Neural progenitor cell (in vitro differentiated cells): ENCODE measurements at regions not wholly inside any gene's neighbourhood (a gene's known extent, or its start where the extent isn't known, plus 50 kb on each side); places are given as distances from the start of the nearest gene placed in this dataset.
"Not testable (repeated sequence)": the region's sequence is repeated elsewhere in the genome, so short reads cannot be mapped to it uniquely, and the experiment has no call there.

Source experiments
- DNase-seq: peaks from one replicate; pipeline ENCODE4 v3.0.0-alpha.2; 2016; ENCODE audit warnings: low spot score
- H2AFZ ChIP-seq: fragments of 200-600 bp; sonication (generic); replicated peaks from 2 replicates; pipeline ENCODE4 v1.6.1; 2016; ENCODE audit warnings: antibody characterized with exemption
- H3F3A ChIP-seq: fragments of 200-600 bp; sonication (generic); 2 replicates; pipeline ENCODE4 v1.6.1; 2016; ENCODE audit warnings: antibody characterized with exemption, low read depth
- H3K27ac ChIP-seq: fragments of 200-600 bp; sonication (generic); 2 replicates; pipeline ENCODE4 v1.5.1; 2016; ENCODE audit warnings: mild to moderate bottlenecking
- H3K27me3 ChIP-seq: fragments of 200-600 bp; sonication (generic); 2 replicates; pipeline ENCODE4 v1.6.1; 2016; ENCODE audit warnings: mild to moderate bottlenecking, moderate library complexity
- H3K36me3 ChIP-seq: fragments of 200-600 bp; sonication (generic); 2 replicates; pipeline ENCODE4 v1.5.1; 2016
- H3K4me1 ChIP-seq: fragments of 200-600 bp; sonication (generic); 2 replicates; pipeline ENCODE4 v1.6.1; 2016; ENCODE audit warnings: mixed run types
- H3K4me2 ChIP-seq: fragments of 200-600 bp; sonication (generic); 2 replicates; pipeline ENCODE4 v1.6.1; 2016
- H3K4me3 ChIP-seq: fragments of 200-600 bp; sonication (generic); 2 replicates; pipeline ENCODE4 v1.5.1; 2016
- H3K79me2 ChIP-seq: fragments of 200-600 bp; sonication (generic); 2 replicates; pipeline ENCODE4 v1.6.1; 2016; ENCODE audit warnings: low read depth
- H3K9ac ChIP-seq: fragments of 200-600 bp; sonication (generic); 2 replicates; pipeline ENCODE4 v1.6.1; 2016
- H3K9me3 ChIP-seq: fragments of 200-600 bp; sonication (generic); 2 replicates; pipeline ENCODE4 v1.5.1; 2016; ENCODE audit warnings: low read depth
- H4K20me1 ChIP-seq: fragments of 200-600 bp; sonication (generic); 2 replicates; pipeline ENCODE4 v1.6.1; 2016; ENCODE audit warnings: low read depth
- H3K27ac Mint-ChIP-seq: 3 replicates; pipeline ENCODE4 v1.8.0; 2021; ENCODE audit warnings: mixed read lengths
- H3K27me3 Mint-ChIP-seq: 2 replicates; pipeline ENCODE4 v1.8.0; 2022; ENCODE audit warnings: low read depth, mild to moderate bottlenecking, inconsistent platforms, moderate library complexity, mixed read lengths; ENCODE audit not compliant: insufficient read depth
- H3K36me3 Mint-ChIP-seq: 3 replicates; pipeline ENCODE4 v1.8.0; 2021; ENCODE audit warnings: mixed read lengths
- H3K4me1 Mint-ChIP-seq: 3 replicates; pipeline ENCODE4 v1.8.0; 2021; ENCODE audit warnings: mixed read lengths
- H3K4me3 Mint-ChIP-seq: 3 replicates; pipeline ENCODE4 v1.8.0; 2021; ENCODE audit warnings: mild to moderate bottlenecking, moderate library complexity, mixed read lengths
- H3K9me3 Mint-ChIP-seq: 3 replicates; pipeline ENCODE4 v1.8.0; 2020; ENCODE audit warnings: mixed read lengths
- CTCF ChIP-seq: fragments of 200-600 bp; sonication (generic); IDR thresholded peaks from 2 replicates; pipeline ENCODE4 v1.5.1; 2017; ENCODE audit warnings: antibody characterized with exemption, mild to moderate bottlenecking
- EZH2 ChIP-seq: fragments of 200-600 bp; sonication (generic); IDR thresholded peaks from 2 replicates; pipeline ENCODE4 v1.6.1; 2017; ENCODE audit warnings: antibody characterized with exemption, mild to moderate bottlenecking, moderate library complexity
- EZH2phosphoT487 ChIP-seq: fragments of 200-600 bp; sonication (generic); IDR thresholded peaks from 2 replicates; pipeline ENCODE4 v1.6.1; 2017; ENCODE audit warnings: antibody characterized with exemption

- Histone ChIP-seq H3K9me3 (no peaks in the 10 kb centered on the region), H3K4me1 (peaks cover 11% of the 10 kb centered on the region), H3K36me3 (no peaks in the 10 kb centered on the region), H3K27ac (no peak overlapping the region), H3K79me2 (no peaks in the 10 kb centered on the region), H3K27me3 (no peaks in the 10 kb centered on the region), H3F3A (peaks cover 12% of the 10 kb centered on the region), H3K4me3 (no peak overlapping the region), H3K4me2 (no peak overlapping the region), H2AFZ (no peak overlapping the region), H4K20me1 (no peaks in the 10 kb centered on the region), H3K9ac (no peak overlapping the region)
- Mint-ChIP-seq H3K9me3 (peaks cover 4% of the 10 kb centered on the region), H3K27me3 (peaks cover 7% of the 10 kb centered on the region), H3K27ac (no peak overlapping the region), H3K4me3 (no peak overlapping the region), H3K4me1 (peaks cover 22% of the 10 kb centered on the region), H3K36me3 (no peaks in the 10 kb centered on the region)
- no peak for TF ChIP-seq EZH2
- DNase-seq: no peak
Observed at GRCh38 chr12:105470601-105471000, 140.1 kb downstream of the C12orf75 start.

- Histone ChIP-seq H3K4me2 (no peak overlapping the region), H3K4me1 (peaks cover 4% of the 10 kb centered on the region)
- no peak overlapping the region for H3K27ac Mint-ChIP-seq
Observed at GRCh38 chr12:105474672-105475071, 144.2 kb downstream of the C12orf75 start.

GRCh38 chr12:105476616-105477015 lies 146.1 kb downstream of the C12orf75 start:
- Mint-ChIP-seq H3K36me3 (no peaks in the 10 kb centered on the region), H3K4me1 (peaks cover 23% of the 10 kb centered on the region), H3K4me3 (no peak overlapping the region), H3K27me3 (peaks cover 12% of the 10 kb centered on the region), H3K9me3 (peaks cover 9% of the 10 kb centered on the region), H3K27ac (no peak overlapping the region)
- no peak overlapping the region for H3K9ac ChIP-seq
- H3K4me1 ChIP-seq: peaks cover 13% of the 10 kb centered on the region
- peaks cover 7% of the 10 kb centered on the region for H3F3A ChIP-seq
- H3K9me3 ChIP-seq: no peaks in the 10 kb centered on the region
- H3K4me3 ChIP-seq: no peak overlapping the region
- H3K4me2 ChIP-seq: no peak overlapping the region
- H4K20me1 ChIP-seq: no peaks in the 10 kb centered on the region
- DNase-seq: no peak
- no peaks in the 10 kb centered on the region for H3K36me3 ChIP-seq
- H3K27me3 ChIP-seq: no peaks in the 10 kb centered on the region
- TF ChIP-seq CTCF (no peak), EZH2phosphoT487 (no peak), EZH2 (no peak)
- no peaks in the 10 kb centered on the region for H3K79me2 ChIP-seq
- H2AFZ ChIP-seq: no peak overlapping the region
- H3K27ac ChIP-seq: no peak overlapping the region

More at GRCh38 chr12:105474672-105475071, 144.2 kb downstream of the C12orf75 start:
- no peak overlapping the region for H3K27ac ChIP-seq
- peaks cover 4% of the 10 kb centered on the region for H3F3A ChIP-seq
- Mint-ChIP-seq H3K4me1 (peaks cover 8% of the 10 kb centered on the region), H3K4me3 (no peak overlapping the region), H3K36me3 (no peaks in the 10 kb centered on the region), H3K27me3 (peaks cover 12% of the 10 kb centered on the region), H3K9me3 (peaks cover 9% of the 10 kb centered on the region)
- TF ChIP-seq EZH2 (no peak), CTCF (no peak)
- no peak overlapping the region for H3K9ac ChIP-seq
- no peaks in the 10 kb centered on the region for H3K27me3 ChIP-seq
- no peaks in the 10 kb centered on the region for H4K20me1 ChIP-seq
- H3K4me3 ChIP-seq: no peak overlapping the region
- no peak overlapping the region for H2AFZ ChIP-seq
- H3K36me3 ChIP-seq: no peaks in the 10 kb centered on the region
- no peaks in the 10 kb centered on the region for H3K79me2 ChIP-seq
- DNase-seq: no peak
- no peaks in the 10 kb centered on the region for H3K9me3 ChIP-seq

GRCh38 chr12:105477873-105478272 lies 147.4 kb downstream of the C12orf75 start:
- no peak overlapping the region for H3K9ac ChIP-seq
- no peak for TF ChIP-seq EZH2
- TF ChIP-seq EZH2phosphoT487: no peak
- no peak for TF ChIP-seq CTCF
- Mint-ChIP-seq H3K27ac (no peak overlapping the region), H3K9me3 (peaks cover 9% of the 10 kb centered on the region), H3K27me3 (peaks cover 12% of the 10 kb centered on the region), H3K4me1 (peaks cover 23% of the 10 kb centered on the region), H3K4me3 (no peak overlapping the region), H3K36me3 (no peaks in the 10 kb centered on the region)
- H2AFZ ChIP-seq: no peak overlapping the region
- H3K9me3 ChIP-seq: no peaks in the 10 kb centered on the region
- no peaks in the 10 kb centered on the region for H4K20me1 ChIP-seq
- H3K79me2 ChIP-seq: no peaks in the 10 kb centered on the region
- no peak overlapping the region for H3K4me2 ChIP-seq
- no peak overlapping the region for H3K27ac ChIP-seq
- H3K36me3 ChIP-seq: no peaks in the 10 kb centered on the region
- H3F3A ChIP-seq: peaks cover 7% of the 10 kb centered on the region
- no peak overlapping the region for H3K4me3 ChIP-seq
- DNase-seq: no peak
- H3K27me3 ChIP-seq: no peaks in the 10 kb centered on the region
- peaks cover 13% of the 10 kb centered on the region for H3K4me1 ChIP-seq

GRCh38 chr12:105478788-105479187 lies 148.3 kb downstream of the C12orf75 start:
- H3K4me1 ChIP-seq: peaks cover 13% of the 10 kb centered on the region
- DNase-seq, H3K79me2 ChIP-seq, H3K4me3 Mint-ChIP-seq, H3K27ac Mint-ChIP-seq, H3K9me3 ChIP-seq, H3K27me3 ChIP-seq, H3K36me3 ChIP-seq, H4K20me1 ChIP-seq, H3F3A ChIP-seq, H3K27ac ChIP-seq, H3K36me3 Mint-ChIP-seq, H3K9me3 Mint-ChIP-seq, H3K4me3 ChIP-seq, H3K9ac ChIP-seq, H3K4me2 ChIP-seq, H2AFZ ChIP-seq: not testable (repeated sequence)
- peaks cover 27% of the 10 kb centered on the region for H3K4me1 Mint-ChIP-seq
- H3K27me3 Mint-ChIP-seq: peaks cover 10% of the 10 kb centered on the region
